ENCODE measurements at regions not wholly inside any gene's neighbourhood (a gene's known extent, or its start where the extent isn't known, plus 50 kb on each side); places are given as distances from the start of the nearest gene placed in this dataset.

DNA sequence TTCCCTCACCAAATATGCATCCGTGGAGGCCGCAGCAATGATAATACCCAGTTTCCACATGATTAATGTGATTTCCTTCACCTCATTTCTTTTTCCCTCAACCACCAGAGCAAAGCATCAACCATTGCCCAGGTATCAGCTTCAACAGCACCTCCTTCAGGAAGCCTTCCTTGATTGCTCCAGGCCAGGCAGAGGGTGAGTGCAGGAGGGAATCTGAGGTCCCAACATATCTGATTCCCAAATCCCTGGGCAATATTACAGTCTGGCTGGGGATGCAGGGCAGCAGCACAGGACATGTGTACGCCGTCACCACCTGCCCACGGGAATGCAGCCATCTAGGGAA is 142.4 kb upstream of the MYCN start:
- H3K4me3 ChIP-seq (replicated peaks; ENCODE audit: low read depth, low read length), result no peak overlapping the region
- DNase-seq (ENCODE audit: extremely low read depth, low read depth), result no peak
- TF ChIP-seq, protein P1, sequence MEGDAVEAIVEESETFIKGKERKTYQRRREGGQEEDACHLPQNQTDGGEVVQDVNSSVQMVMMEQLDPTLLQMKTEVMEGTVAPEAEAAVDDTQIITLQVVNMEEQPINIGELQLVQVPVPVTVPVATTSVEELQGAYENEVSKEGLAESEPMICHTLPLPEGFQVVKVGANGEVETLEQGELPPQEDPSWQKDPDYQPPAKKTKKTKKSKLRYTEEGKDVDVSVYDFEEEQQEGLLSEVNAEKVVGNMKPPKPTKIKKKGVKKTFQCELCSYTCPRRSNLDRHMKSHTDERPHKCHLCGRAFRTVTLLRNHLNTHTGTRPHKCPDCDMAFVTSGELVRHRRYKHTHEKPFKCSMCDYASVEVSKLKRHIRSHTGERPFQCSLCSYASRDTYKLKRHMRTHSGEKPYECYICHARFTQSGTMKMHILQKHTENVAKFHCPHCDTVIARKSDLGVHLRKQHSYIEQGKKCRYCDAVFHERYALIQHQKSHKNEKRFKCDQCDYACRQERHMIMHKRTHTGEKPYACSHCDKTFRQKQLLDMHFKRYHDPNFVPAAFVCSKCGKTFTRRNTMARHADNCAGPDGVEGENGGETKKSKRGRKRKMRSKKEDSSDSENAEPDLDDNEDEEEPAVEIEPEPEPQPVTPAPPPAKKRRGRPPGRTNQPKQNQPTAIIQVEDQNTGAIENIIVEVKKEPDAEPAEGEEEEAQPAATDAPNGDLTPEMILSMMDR (IDR thresholded peaks at IDR 0.05; ENCODE audit: low read depth, low read length, missing control alignments), result no peak

DNA sequence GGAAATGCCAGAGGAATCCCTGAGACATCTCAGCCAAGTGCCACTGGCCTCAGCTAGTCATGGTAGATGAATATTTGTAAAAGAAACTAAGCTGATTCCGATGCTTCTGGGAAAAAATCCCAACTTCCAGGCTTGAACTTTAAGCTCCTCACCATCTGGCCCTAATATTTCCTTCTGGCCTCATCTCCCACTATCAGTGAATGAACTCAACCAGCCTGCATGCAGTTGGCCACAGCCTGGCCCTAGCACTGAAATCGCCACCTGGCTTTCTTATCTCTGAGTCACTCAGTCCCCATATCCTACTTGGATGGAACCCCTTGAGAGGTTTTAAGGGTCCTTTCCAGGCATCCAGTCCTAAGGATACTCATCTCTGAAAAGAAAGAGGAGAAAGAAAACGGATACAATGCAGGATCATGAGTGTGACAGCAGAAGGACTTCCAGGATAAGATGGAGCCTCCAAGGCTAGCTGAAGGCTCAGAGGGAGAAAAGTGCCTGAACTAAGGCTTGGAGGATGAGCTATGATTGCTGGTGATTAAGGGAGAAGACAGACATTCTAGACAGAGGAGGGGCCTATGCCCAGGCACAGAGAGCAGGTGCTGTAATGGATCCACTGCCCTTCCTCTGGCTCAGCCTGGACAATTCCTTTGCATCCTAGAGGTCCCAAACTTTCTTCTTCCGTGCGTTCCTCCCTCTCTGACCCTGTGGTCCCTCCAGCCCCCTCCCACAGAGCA is 141.5 kb upstream of the MYCN start:
- TF ChIP-seq, protein P1 (IDR thresholded peaks at IDR 0.05; ENCODE audit: low read depth, low read length, missing control alignments), result no peak
- DNase-seq (ENCODE audit: extremely low read depth, low read depth), result no peak
- no peak overlapping the region for H3K4me3 ChIP-seq (replicated peaks; ENCODE audit: low read depth, low read length)

DNA sequence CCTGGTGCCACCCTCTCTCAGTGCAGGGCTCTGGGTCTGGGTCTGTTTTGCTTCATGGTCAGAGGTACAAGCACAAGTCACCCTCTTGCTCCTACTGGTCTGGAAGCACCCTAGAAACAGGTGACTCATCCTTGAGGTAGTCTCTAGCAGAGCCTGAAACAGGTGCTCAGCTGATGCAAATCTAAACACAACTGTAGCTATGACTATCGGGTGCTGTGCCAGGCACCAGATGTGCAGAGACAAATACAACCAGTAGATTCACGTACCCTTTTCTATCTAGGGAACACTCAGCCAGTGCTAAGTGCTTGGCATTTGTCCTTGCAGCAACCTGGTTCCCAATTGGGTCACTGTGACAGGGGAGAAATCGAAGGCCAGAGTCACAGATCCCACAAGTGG is 140.9 kb upstream of the MYCN start:
- TF ChIP-seq, protein P1 (IDR thresholded peaks at IDR 0.05; ENCODE audit: low read depth, low read length, missing control alignments), result no peak

DNA sequence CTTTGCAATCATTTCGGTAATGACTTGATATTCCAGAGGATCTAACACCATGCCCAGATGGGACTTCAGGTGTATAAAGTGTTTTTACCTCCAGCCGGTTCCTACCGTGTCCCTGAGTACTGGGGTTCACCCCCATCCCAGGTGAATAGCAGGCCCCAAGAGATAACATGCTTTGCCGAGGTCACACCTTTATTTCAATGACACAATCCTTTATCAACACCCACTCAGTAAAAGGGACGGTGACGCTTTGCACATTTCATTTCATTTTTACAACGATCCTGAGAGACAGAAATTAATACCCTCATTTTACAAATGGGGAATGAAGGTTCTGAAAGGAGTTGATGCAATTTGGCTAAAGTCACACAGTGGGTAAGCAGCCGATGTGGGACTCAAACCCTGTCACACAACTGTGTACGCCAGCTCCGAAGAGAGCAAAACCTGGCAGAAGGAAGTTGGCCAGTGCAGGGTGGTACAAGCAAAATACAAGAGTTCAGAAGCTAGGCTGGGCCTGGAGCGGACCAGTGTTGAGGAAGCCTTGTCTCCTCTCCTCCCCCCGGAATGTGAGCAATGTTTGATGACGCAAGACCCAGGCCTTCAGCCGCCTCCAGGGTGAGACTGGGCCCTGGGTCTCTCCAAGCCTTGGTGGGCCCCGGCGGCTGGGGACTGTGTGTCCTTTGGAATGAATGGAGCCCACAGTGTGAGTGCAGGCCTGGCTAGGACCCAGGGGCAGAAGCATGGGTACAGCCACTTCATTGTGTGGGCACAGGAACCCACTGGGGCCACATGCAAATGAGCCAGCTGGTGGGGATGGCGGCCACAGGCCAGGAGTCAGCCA is 139.6 kb upstream of the MYCN start:
- no peak for DNase-seq (ENCODE audit: extremely low read depth, low read depth)
- H3K4me3 ChIP-seq (replicated peaks; ENCODE audit: low read depth, low read length), result no peak overlapping the region
- TF ChIP-seq, protein P1 (IDR thresholded peaks at IDR 0.05; ENCODE audit: low read depth, low read length, missing control alignments), result no peak

More for the DNA sequence above, 140.9 kb upstream of the MYCN start:
- no peak for DNase-seq (ENCODE audit: extremely low read depth, low read depth)
- no peak overlapping the region for H3K4me3 ChIP-seq (replicated peaks; ENCODE audit: low read depth, low read length)

DNA sequence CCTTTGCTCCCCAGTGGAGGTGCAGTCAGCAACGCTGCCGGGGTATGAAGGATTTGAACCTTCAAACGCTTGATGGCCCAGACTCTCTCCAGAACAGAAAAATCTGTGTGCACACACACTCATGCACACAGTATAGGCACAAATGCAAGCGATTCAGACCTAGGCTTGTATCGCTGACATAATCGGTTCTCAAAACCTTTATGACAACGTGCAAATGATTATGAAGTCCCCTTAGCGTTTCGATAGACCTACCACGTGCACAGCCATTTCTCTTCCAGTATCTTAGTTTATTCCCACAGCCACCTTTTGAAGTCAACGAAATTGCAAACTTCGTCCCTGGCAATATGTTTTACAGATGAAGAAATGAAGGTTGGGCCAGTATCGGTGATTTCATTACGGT is 138.9 kb upstream of the MYCN start:
- no peak overlapping the region for H3K4me3 ChIP-seq (replicated peaks; ENCODE audit: low read depth, low read length)
- TF ChIP-seq, protein P1 (IDR thresholded peaks at IDR 0.05; ENCODE audit: low read depth, low read length, missing control alignments), result no peak
- no peak for DNase-seq (ENCODE audit: extremely low read depth, low read depth)

DNA sequence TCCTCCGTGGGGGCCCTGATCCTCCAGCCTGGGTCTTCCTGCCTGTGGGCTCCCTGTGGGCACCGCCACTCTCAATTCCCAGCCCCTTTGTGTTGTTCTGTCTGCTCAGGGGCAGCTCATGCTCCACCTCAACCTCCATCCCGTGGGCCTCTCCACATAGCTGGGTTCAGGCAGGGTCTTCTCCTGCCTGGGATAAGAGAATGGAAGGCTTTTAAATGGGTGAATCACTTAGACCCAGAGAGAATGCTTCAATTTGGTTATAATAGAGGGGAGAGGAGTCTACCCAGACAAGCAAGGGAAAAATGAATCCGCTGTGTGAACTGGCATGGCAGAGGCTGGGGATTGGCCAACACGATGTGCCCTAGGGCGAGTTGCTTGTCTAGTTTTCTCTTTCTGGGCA is 138.4 kb upstream of the MYCN start:
- TF ChIP-seq, protein P1 (IDR thresholded peaks at IDR 0.05; ENCODE audit: low read depth, low read length, missing control alignments), result no peak
- no peak for DNase-seq (ENCODE audit: extremely low read depth, low read depth)
- no peak overlapping the region for H3K4me3 ChIP-seq (replicated peaks; ENCODE audit: low read depth, low read length)

Measured in HFF-Myc (cell line).